HFF-Myc (cell line): ENCODE measurements at regions not wholly inside any gene's neighbourhood (a gene's known extent, or its start where the extent isn't known, plus 50 kb on each side); places are given as distances from the start of the nearest gene placed in this dataset.

Experiments used
- DNase-seq: peaks from one replicate; pipeline ENCODE4 v3.0.0-alpha.2; 2011; ENCODE audit warnings: low read depth; ENCODE audit errors: extremely low read depth
- H3K4me3 ChIP-seq: replicated peaks from 2 replicates; pipeline ENCODE4 v1.5.1; 2011; ENCODE audit warnings: low read depth, mild to moderate bottlenecking, control low read depth, low read length
- CTCF ChIP-seq: IDR thresholded peaks from 2 replicates; pipeline ENCODE4 v1.5.1; 2012; ENCODE audit warnings: mild to moderate bottlenecking, low read depth, low read length, control low read depth; ENCODE audit errors: missing control alignments

GRCh38 chr18:22546905-22547570 is 129.3 kb upstream of the CTAGE1 start:
- no peak overlapping the region for H3K4me3 ChIP-seq
- no peak for DNase-seq
- no peak for TF ChIP-seq CTCF

GRCh38 chr18:22547807-22548561 is 130.3 kb upstream of the CTAGE1 start:
- no peak overlapping the region for H3K4me3 ChIP-seq
- no peak for TF ChIP-seq CTCF
- DNase-seq: peak; percentile 89

DNA sequence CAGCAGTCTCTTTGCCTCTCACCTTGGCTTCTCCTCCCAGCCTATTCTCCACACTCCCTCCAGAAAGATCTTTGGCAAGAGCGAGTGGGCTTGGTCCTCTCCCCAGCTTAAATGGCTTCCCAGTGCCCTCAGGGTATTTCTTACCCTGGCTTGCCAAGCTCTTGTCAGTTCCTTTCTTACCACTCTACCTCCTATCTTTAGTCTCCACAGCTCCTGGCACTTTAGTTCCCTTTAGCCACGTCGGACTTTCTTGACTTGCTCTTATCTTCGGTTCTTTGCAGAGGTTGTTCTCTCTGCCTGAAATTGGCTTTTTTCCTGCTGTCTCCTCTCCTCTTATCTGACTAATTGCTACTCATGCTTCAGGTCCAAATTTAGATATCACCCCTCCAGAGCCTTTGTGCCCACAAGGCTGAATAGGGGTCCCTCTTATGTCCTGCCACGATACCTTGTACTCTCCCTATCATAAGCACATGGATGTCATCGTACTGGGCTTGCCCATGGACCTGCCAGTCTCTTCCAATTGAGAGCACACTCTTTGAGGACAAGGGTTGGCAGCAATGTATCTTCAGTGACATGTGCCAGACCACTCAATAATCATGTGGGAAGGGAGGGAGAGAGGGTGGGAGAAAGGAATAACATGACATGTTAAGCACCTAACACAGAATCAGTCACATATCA is 131.7 kb upstream of the CTAGE1 start:
- TF ChIP-seq CTCF: no peak
- no peak for DNase-seq

GRCh38 chr18:22550366-22550765 is 132.7 kb upstream of the CTAGE1 start:
- no peak overlapping the region for H3K4me3 ChIP-seq
- no peak for DNase-seq
- no peak for TF ChIP-seq CTCF

More for the DNA sequence above, 131.7 kb upstream of the CTAGE1 start:
- no peak overlapping the region for H3K4me3 ChIP-seq

DNA sequence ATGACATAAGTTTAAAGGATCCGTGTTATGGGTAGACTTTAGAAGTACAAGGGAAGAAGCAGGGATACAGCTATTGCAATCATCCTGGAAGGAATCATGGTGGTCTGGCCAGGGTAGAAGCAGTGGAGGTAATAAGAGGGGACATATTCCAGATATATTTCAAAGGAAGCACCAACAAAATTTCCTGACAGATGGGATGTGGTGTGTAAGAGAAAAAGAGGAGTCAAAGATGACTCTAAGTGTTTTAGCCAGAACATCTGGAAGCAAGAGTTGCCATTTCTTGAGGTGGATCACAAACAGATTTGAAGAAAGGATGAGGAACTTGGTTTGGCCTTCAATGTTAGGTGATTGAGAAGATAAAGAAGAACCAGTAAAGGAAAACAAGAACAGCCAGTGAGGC is 133.1 kb upstream of the CTAGE1 start:
- H3K4me3 ChIP-seq: no peak overlapping the region
- TF ChIP-seq CTCF: no peak
- no peak for DNase-seq

- no peak for TF ChIP-seq CTCF
- H3K4me3 ChIP-seq: no peak overlapping the region
- DNase-seq: no peak
These were observed 133.9 kb upstream of the CTAGE1 start for GRCh38 chr18:22551536-22552151.
